ENCODE measurements at regions not wholly inside any gene's neighbourhood (a gene's known extent, or its start where the extent isn't known, plus 50 kb on each side); places are given as distances from the start of the nearest gene placed in this dataset.
A peak's percentile ranks its signal among the peaks of the same experiment; 100 is the strongest.

DNA sequence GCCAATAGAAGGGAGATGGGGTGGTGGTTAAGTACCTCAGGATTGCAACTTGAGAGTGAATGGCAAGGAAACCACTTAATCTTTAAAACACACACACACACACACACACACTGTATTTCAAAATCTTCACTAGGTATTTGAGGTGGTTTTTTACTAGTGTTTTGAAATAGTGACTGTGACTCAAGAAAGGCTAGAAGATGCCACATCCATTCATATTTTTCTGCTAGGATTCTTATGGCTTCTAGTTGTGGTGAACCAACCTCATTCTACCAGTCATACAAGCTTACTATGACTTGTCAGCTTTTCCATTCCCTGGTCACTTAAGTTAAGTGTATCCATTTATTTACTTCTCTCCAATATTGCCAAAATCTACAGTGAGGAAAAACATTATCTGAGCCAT is 519.4 kb upstream of the JAG1 start:
- Histone ChIP-seq H3K27ac (replicated peaks; ENCODE audit: low read length) (no peak overlapping the region), H3K4ac (ENCODE audit: low read length) (no peak overlapping the region), H3K4me3 (ENCODE audit: low read length in 2 of 2) (no peak overlapping the region), H3K18ac (ENCODE audit: low read length) (no peak overlapping the region), H2BK15ac (ENCODE audit: low read length) (no peak overlapping the region), H3K4me1 (ENCODE audit: control insufficient read depth in 2 of 2, insufficient read depth in 1 of 2, low read depth in 1 of 2, low read length in 2 of 2) (no peaks in the 10 kb centered on the region), H2AK5ac (ENCODE audit: low read depth, low read length) (no peak overlapping the region), H4K8ac (ENCODE audit: low read depth, low read length) (no peak overlapping the region), H3K79me1 (ENCODE audit: low read depth, low read length) (no peaks in the 10 kb centered on the region), H2AFZ (ENCODE audit: low read length) (no peak overlapping the region), H3K14ac (ENCODE audit: low read length) (no peak overlapping the region), H3K27me3 (ENCODE audit: control insufficient read depth in 3 of 3, insufficient read depth in 3 of 3, low read depth in 1 of 3, low read length in 3 of 3) (no peaks in the 10 kb centered on the region), H3K9me3 (replicated peaks in 1 of 2; ENCODE audit: control insufficient read depth in 2 of 2, insufficient read depth in 1 of 2, low read depth in 1 of 2, low read length in 2 of 2) (no peaks in the 10 kb centered on the region), H2BK12ac (ENCODE audit: low read length) (no peak overlapping the region), H4K91ac (ENCODE audit: low read depth, low read length, poor library complexity) (no peak overlapping the region), H3K36me3 (replicated peaks in 1 of 2; ENCODE audit: control insufficient read depth in 2 of 2, insufficient read depth in 2 of 2, low read length in 2 of 2) (no peaks in the 10 kb centered on the region), H3K23ac (ENCODE audit: low read depth, low read length, poor library complexity) (no peak overlapping the region), H2BK5ac (ENCODE audit: low read length) (no peak overlapping the region), H3K9ac (ENCODE audit: low read depth, low read length, poor library complexity) (no peak overlapping the region), H2BK120ac (ENCODE audit: low read depth, low read length) (no peak overlapping the region), H3K4me2 (ENCODE audit: insufficient read depth, low read length, poor library complexity, severe bottlenecking) (no peak overlapping the region)
- DNase-seq (ENCODE audit: low spot score) = no peak

DNA sequence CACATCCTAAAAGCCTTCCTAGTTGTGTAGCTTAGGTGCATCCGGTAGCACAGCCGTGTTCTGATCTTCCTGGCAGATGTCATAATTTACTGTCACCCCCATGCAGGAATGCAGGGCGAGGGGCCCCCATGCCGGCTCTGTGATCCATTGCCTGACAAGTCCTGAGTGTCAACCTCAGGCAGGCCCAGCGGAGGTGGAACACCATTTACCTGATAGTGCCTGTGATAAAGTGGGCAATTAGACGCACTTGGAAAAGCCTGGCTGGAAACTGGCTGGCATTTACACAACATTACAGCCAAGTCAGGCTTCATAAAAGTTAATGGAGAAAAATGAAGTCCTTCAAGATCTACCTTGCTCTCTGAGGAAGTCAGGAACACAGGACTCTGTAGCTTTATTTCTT is 521.4 kb upstream of the JAG1 start:
- Histone ChIP-seq H3K4me3 (ENCODE audit: low read length in 2 of 2) (no peak overlapping the region), H3K4me1 (ENCODE audit: control insufficient read depth in 2 of 2, insufficient read depth in 1 of 2, low read depth in 1 of 2, low read length in 2 of 2) (no peaks in the 10 kb centered on the region), H4K8ac (ENCODE audit: low read depth, low read length) (no peak overlapping the region), H3K27me3 (ENCODE audit: control insufficient read depth in 3 of 3, insufficient read depth in 3 of 3, low read depth in 1 of 3, low read length in 3 of 3) (no peaks in the 10 kb centered on the region), H3K4me2 (ENCODE audit: insufficient read depth, low read length, poor library complexity, severe bottlenecking) (no peak overlapping the region), H2BK5ac (ENCODE audit: low read length) (no peak overlapping the region), H2BK15ac (ENCODE audit: low read length) (no peak overlapping the region), H3K9ac (ENCODE audit: low read depth, low read length, poor library complexity) (no peak overlapping the region), H2BK120ac (ENCODE audit: low read depth, low read length) (no peak overlapping the region), H3K4ac (ENCODE audit: low read length) (no peak overlapping the region), H2AK5ac (ENCODE audit: low read depth, low read length) (no peak overlapping the region), H3K79me1 (ENCODE audit: low read depth, low read length) (no peaks in the 10 kb centered on the region), H2BK12ac (ENCODE audit: low read length) (no peak overlapping the region), H2AFZ (ENCODE audit: low read length) (peak overlapping the region; percentile 14), H3K27ac (replicated peaks; ENCODE audit: low read length) (no peak overlapping the region), H4K91ac (ENCODE audit: low read depth, low read length, poor library complexity) (no peak overlapping the region), H3K18ac (ENCODE audit: low read length) (peak overlapping the region; percentile 30), H3K36me3 (replicated peaks in 1 of 2; ENCODE audit: control insufficient read depth in 2 of 2, insufficient read depth in 2 of 2, low read length in 2 of 2) (no peaks in the 10 kb centered on the region), H3K14ac (ENCODE audit: low read length) (no peak overlapping the region), H3K9me3 (replicated peaks in 1 of 2; ENCODE audit: control insufficient read depth in 2 of 2, insufficient read depth in 1 of 2, low read depth in 1 of 2, low read length in 2 of 2) (no peaks in the 10 kb centered on the region), H3K23ac (ENCODE audit: low read depth, low read length, poor library complexity) (no peak overlapping the region)
- WGBS, 2 donors (ENCODE audit: extremely low coverage in 2 of 2, insufficient read length in 2 of 2, insufficient replicate concordance in 1 of 2) = no CpG with 5 or more reads among the region's 6 CpGs
- DNase-seq (ENCODE audit: low spot score) = no peak

- Histone ChIP-seq H3K9me3 (replicated peaks in 1 of 2; ENCODE audit: control insufficient read depth in 2 of 2, insufficient read depth in 1 of 2, low read depth in 1 of 2, low read length in 2 of 2) (no peaks in the 10 kb centered on the region), H3K9ac (ENCODE audit: low read depth, low read length, poor library complexity) (no peak overlapping the region), H2AK5ac (ENCODE audit: low read depth, low read length) (no peak overlapping the region), H2AFZ (ENCODE audit: low read length) (peak overlapping the region; percentile 14), H3K14ac (ENCODE audit: low read length) (no peak overlapping the region), H3K4me3 (ENCODE audit: low read length in 2 of 2) (no peak overlapping the region), H3K23ac (ENCODE audit: low read depth, low read length, poor library complexity) (no peak overlapping the region), H3K18ac (ENCODE audit: low read length) (no peak overlapping the region), H3K27ac (replicated peaks; ENCODE audit: low read length) (no peak overlapping the region), H4K8ac (ENCODE audit: low read depth, low read length) (no peak overlapping the region), H3K27me3 (ENCODE audit: control insufficient read depth in 3 of 3, insufficient read depth in 3 of 3, low read depth in 1 of 3, low read length in 3 of 3) (no peaks in the 10 kb centered on the region), H3K79me1 (ENCODE audit: low read depth, low read length) (no peaks in the 10 kb centered on the region), H3K4me1 (ENCODE audit: control insufficient read depth in 2 of 2, insufficient read depth in 1 of 2, low read depth in 1 of 2, low read length in 2 of 2) (no peaks in the 10 kb centered on the region), H2BK12ac (ENCODE audit: low read length) (no peak overlapping the region), H3K4me2 (ENCODE audit: insufficient read depth, low read length, poor library complexity, severe bottlenecking) (no peak overlapping the region), H3K4ac (ENCODE audit: low read length) (no peak overlapping the region), H3K36me3 (replicated peaks in 1 of 2; ENCODE audit: control insufficient read depth in 2 of 2, insufficient read depth in 2 of 2, low read length in 2 of 2) (no peaks in the 10 kb centered on the region), H2BK5ac (ENCODE audit: low read length) (no peak overlapping the region), H2BK15ac (ENCODE audit: low read length) (no peak overlapping the region), H4K91ac (ENCODE audit: low read depth, low read length, poor library complexity) (no peak overlapping the region), H2BK120ac (ENCODE audit: low read depth, low read length) (no peak overlapping the region)
- WGBS, 2 donors (ENCODE audit: extremely low coverage in 2 of 2, insufficient read length in 2 of 2, insufficient replicate concordance in 1 of 2) = no CpG with 5 or more reads among the region's 8 CpGs
- DNase-seq (ENCODE audit: low spot score) = no peak
Measured at GRCh38 chr20:11195899-11196558, 522.2 kb upstream of the JAG1 start.

DNA sequence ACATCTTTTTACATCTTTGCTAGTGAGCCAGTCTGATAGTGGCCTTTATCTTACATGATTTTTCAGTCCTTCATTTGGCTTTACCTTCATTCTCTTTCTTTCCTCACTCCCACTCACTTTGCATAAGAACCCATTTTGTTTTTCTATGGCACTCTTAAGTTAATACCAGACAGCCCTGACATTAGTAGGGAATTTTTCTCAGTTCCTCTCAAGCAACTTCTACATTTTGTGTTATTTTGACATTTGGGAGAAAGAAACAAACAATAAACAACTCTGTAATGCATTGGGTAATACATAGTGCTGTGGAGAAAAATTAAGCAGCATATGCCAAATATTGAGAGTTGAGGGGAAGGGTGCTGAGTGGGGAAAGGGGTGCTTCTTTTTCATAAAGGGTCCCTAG is 524.1 kb upstream of the JAG1 start:
- Histone ChIP-seq H3K14ac (ENCODE audit: low read length) (no peak overlapping the region), H3K79me1 (ENCODE audit: low read depth, low read length) (no peaks in the 10 kb centered on the region), H3K9me3 (replicated peaks in 1 of 2; ENCODE audit: control insufficient read depth in 2 of 2, insufficient read depth in 1 of 2, low read depth in 1 of 2, low read length in 2 of 2) (no peaks in the 10 kb centered on the region), H3K4me3 (ENCODE audit: low read length in 2 of 2) (no peak overlapping the region), H2BK120ac (ENCODE audit: low read depth, low read length) (no peak overlapping the region), H3K27me3 (ENCODE audit: control insufficient read depth in 3 of 3, insufficient read depth in 3 of 3, low read depth in 1 of 3, low read length in 3 of 3) (no peaks in the 10 kb centered on the region), H2BK5ac (ENCODE audit: low read length) (no peak overlapping the region), H3K23ac (ENCODE audit: low read depth, low read length, poor library complexity) (no peak overlapping the region), H3K27ac (replicated peaks; ENCODE audit: low read length) (no peak overlapping the region), H2AK5ac (ENCODE audit: low read depth, low read length) (no peak overlapping the region), H3K4me1 (ENCODE audit: control insufficient read depth in 2 of 2, insufficient read depth in 1 of 2, low read depth in 1 of 2, low read length in 2 of 2) (no peaks in the 10 kb centered on the region), H3K9ac (ENCODE audit: low read depth, low read length, poor library complexity) (no peak overlapping the region), H3K4me2 (ENCODE audit: insufficient read depth, low read length, poor library complexity, severe bottlenecking) (no peak overlapping the region), H3K4ac (ENCODE audit: low read length) (no peak overlapping the region), H2BK15ac (ENCODE audit: low read length) (no peak overlapping the region), H4K8ac (ENCODE audit: low read depth, low read length) (no peak overlapping the region), H3K36me3 (replicated peaks in 1 of 2; ENCODE audit: control insufficient read depth in 2 of 2, insufficient read depth in 2 of 2, low read length in 2 of 2) (no peaks in the 10 kb centered on the region), H2AFZ (ENCODE audit: low read length) (no peak overlapping the region), H2BK12ac (ENCODE audit: low read length) (no peak overlapping the region), H4K91ac (ENCODE audit: low read depth, low read length, poor library complexity) (no peak overlapping the region), H3K18ac (ENCODE audit: low read length) (no peak overlapping the region)
- no peak for DNase-seq (ENCODE audit: low spot score)

Data from neuronal stem cell (in vitro differentiated cells).